GM23338 (cell line): ENCODE measurements at regions not wholly inside any gene's neighbourhood (a gene's known extent, or its start where the extent isn't known, plus 50 kb on each side); places are given as distances from the start of the nearest gene placed in this dataset.

Source experiments
- ATAC-seq: fragments of 200-7000 bp; cut with Tn5 transposase; 3 replicates; pipeline ENCODE4 v1.9.1; 2020
- DNase-seq: peaks from one replicate; pipeline ENCODE4 v3.0.0-alpha.2; 2015; ENCODE audit warnings: low spot score
- H2AFZ ChIP-seq: fragments of 200-600 bp; sonication (generic); 2 replicates; pipeline ENCODE4 v1.8.0; 2016; ENCODE audit warnings: antibody characterized with exemption, mild to moderate bottlenecking, moderate library complexity
- H3F3A ChIP-seq: fragments of 200-600 bp; sonication (generic); replicated peaks from 2 replicates; pipeline ENCODE4 v1.8.0; 2017; ENCODE audit warnings: antibody characterized with exemption, mixed run types, low read depth
- H3K27ac ChIP-seq: fragments of 200-600 bp; sonication (generic); 2 replicates; pipeline ENCODE4 v1.6.1; 2016; ENCODE audit warnings: low read depth
- H3K27me3 ChIP-seq: fragments of 200-600 bp; sonication (generic); 2 replicates; pipeline ENCODE4 v1.8.0; 2016; ENCODE audit warnings: mild to moderate bottlenecking, mixed run types, moderate library complexity; ENCODE audit not compliant: insufficient read depth
- H3K36me3 ChIP-seq: fragments of 200-600 bp; sonication (generic); 2 replicates; pipeline ENCODE4 v1.8.0; 2016; ENCODE audit warnings: mild to moderate bottlenecking; ENCODE audit not compliant: insufficient read depth
- H3K4me1 ChIP-seq: fragments of 200-600 bp; sonication (generic); 2 replicates; pipeline ENCODE4 v1.8.0; 2016; ENCODE audit warnings: mild to moderate bottlenecking, moderate library complexity; ENCODE audit not compliant: insufficient read depth
- H3K4me2 ChIP-seq: fragments of 200-600 bp; sonication (generic); 2 replicates; pipeline ENCODE4 v1.7.1; 2017; ENCODE audit warnings: mixed run types
- H3K4me3 ChIP-seq: fragments of 200-600 bp; sonication (generic); 2 replicates; pipeline ENCODE4 v1.6.1; 2016; ENCODE audit warnings: mixed run types
- H3K79me2 ChIP-seq: fragments of 200-600 bp; sonication (generic); replicated peaks from 2 replicates; pipeline ENCODE4 v1.8.0; 2017; ENCODE audit warnings: mild to moderate bottlenecking; ENCODE audit not compliant: insufficient read depth
- H3K9me2 ChIP-seq: fragments of 200-600 bp; sonication (generic); 2 replicates; pipeline ENCODE4 v1.8.0; 2017; ENCODE audit not compliant: insufficient read depth
- H4K20me1 ChIP-seq: fragments of 200-600 bp; sonication (generic); replicated peaks from 2 replicates; pipeline ENCODE4 v1.8.0; 2017; ENCODE audit warnings: mild to moderate bottlenecking; ENCODE audit not compliant: insufficient read depth
- H3K27ac Mint-ChIP-seq: 2 replicates; pipeline ENCODE4 v1.8.0; 2020; ENCODE audit warnings: inconsistent platforms, mild to moderate bottlenecking, moderate library complexity, mixed read lengths
- H3K27me3 Mint-ChIP-seq: 3 replicates; pipeline ENCODE4 v1.8.0; 2022; ENCODE audit warnings: low read depth, mild to moderate bottlenecking, moderate library complexity, mixed read lengths, inconsistent platforms; ENCODE audit not compliant: insufficient read depth, poor library complexity
- H3K36me3 Mint-ChIP-seq: 3 replicates; pipeline ENCODE4 v1.8.0; 2021; ENCODE audit warnings: low read depth, mild to moderate bottlenecking, inconsistent platforms, moderate library complexity, mixed read lengths
- H3K4me1 Mint-ChIP-seq: 3 replicates; pipeline ENCODE4 v1.8.0; 2020; ENCODE audit warnings: mild to moderate bottlenecking, inconsistent platforms, mixed read lengths
- H3K4me3 Mint-ChIP-seq: 3 replicates; pipeline ENCODE4 v1.8.0; 2021; ENCODE audit warnings: moderate library complexity, mild to moderate bottlenecking, inconsistent platforms, mixed read lengths
- H3K9me3 Mint-ChIP-seq: 3 replicates; pipeline ENCODE4 v1.8.0; 2020; ENCODE audit warnings: moderate library complexity, mild to moderate bottlenecking, inconsistent platforms, mixed read lengths
- CREB1 ChIP-seq: fragments of 250-450 bp; sonication (Bioruptor Pico); IDR thresholded peaks from 2 replicates; pipeline ENCODE4 v1.5.0; 2020; ENCODE audit warnings: low read depth, mild to moderate bottlenecking, moderate library complexity
- CTCF ChIP-seq, 2 experiments: fragments of 200-600 bp in 1 of 2; sonication (generic) in 1 of 2; conservative IDR thresholded peaks; 2 replicates each; pipeline versions ENCODE4 v1.5.1 to v1.6.1; 2016 to 2017; ENCODE audit warnings: antibody characterized with exemption in 2 of 2, low read depth in 2 of 2, mild to moderate bottlenecking in 2 of 2, moderate library complexity in 1 of 2
- ETS1 ChIP-seq: IDR thresholded peaks from 2 replicates; pipeline ENCODE4 v1.6.1; 2016; ENCODE audit warnings: antibody characterized with exemption
- EZH2 ChIP-seq: fragments of 200-600 bp; sonication (generic); IDR thresholded peaks from one replicate; pipeline ENCODE4 v1.8.0; 2017; ENCODE audit warnings: antibody characterized with exemption, mild to moderate bottlenecking, low read depth; ENCODE audit not compliant: unreplicated experiment
- EZH2phosphoT487 ChIP-seq: fragments of 200-600 bp; sonication (generic); IDR thresholded peaks from one replicate; pipeline ENCODE4 v1.8.1; 2018; ENCODE audit warnings: antibody characterized with exemption; ENCODE audit not compliant: unreplicated experiment
- JUNB ChIP-seq: IDR thresholded peaks from one replicate; pipeline ENCODE4 v1.6.1; 2016; ENCODE audit warnings: antibody characterized with exemption; ENCODE audit not compliant: unreplicated experiment
- NANOG ChIP-seq: IDR thresholded peaks from 2 replicates; pipeline ENCODE4 v1.6.1; 2016; ENCODE audit warnings: antibody characterized with exemption, borderline replicate concordance
- POLR2AphosphoS5 ChIP-seq: IDR thresholded peaks from 2 replicates; pipeline ENCODE4 v1.6.1; 2016; ENCODE audit warnings: antibody characterized with exemption, low read depth
- STAT1 ChIP-seq: IDR thresholded peaks from one replicate; pipeline ENCODE4 v1.6.1; 2016; ENCODE audit warnings: antibody characterized with exemption; ENCODE audit not compliant: unreplicated experiment
- ZNF331 ChIP-seq: fragments of 250-450 bp; sonication (Bioruptor Pico); IDR thresholded peaks from 2 replicates; pipeline ENCODE4 v1.5.0; 2020; ENCODE audit warnings: low read depth, mild to moderate bottlenecking, moderate library complexity

GRCh38 chr11:80188076-80188627, 747.3 kb upstream of the TENM4 start:
- no peak for ATAC-seq
- peak; percentile 32 for DNase-seq
- H3K9me2 ChIP-seq, result peaks cover 9% of the 10 kb centered on the region

GRCh38 chr11:80186692-80187091, 745.9 kb upstream of the TENM4 start:
- H3K4me3 ChIP-seq, result no peak overlapping the region
- Mint-ChIP-seq H3K9me3 (no peaks in the 10 kb centered on the region; the same call in 2 of the 3 replicates), H3K4me1 (peaks cover 10% of the 10 kb centered on the region), H3K4me3 (no peak overlapping the region), H3K36me3 (no peaks in the 10 kb centered on the region), H3K27ac (no peak overlapping the region), H3K27me3 (peaks cover 3% of the 10 kb centered on the region)
- H3K27me3 ChIP-seq, result no peaks in the 10 kb centered on the region
- no peaks in the 10 kb centered on the region for H3K79me2 ChIP-seq
- TF ChIP-seq CREB1 (no peak), NANOG (no peak)
- H4K20me1 ChIP-seq, result no peaks in the 10 kb centered on the region
- no peak overlapping the region for H2AFZ ChIP-seq
- no peak for DNase-seq
- H3K4me2 ChIP-seq, result no peak overlapping the region
- H3F3A ChIP-seq, result no peaks in the 10 kb centered on the region
- ATAC-seq, result no peak
- no peak overlapping the region for H3K27ac ChIP-seq
- H3K36me3 ChIP-seq, result no peaks in the 10 kb centered on the region
- peaks cover 17% of the 10 kb centered on the region for H3K9me2 ChIP-seq
- H3K4me1 ChIP-seq, result peaks cover 16% of the 10 kb centered on the region

More at GRCh38 chr11:80188076-80188627, 747.3 kb upstream of the TENM4 start:
- Mint-ChIP-seq H3K4me1 (peaks cover 10% of the 10 kb centered on the region), H3K27ac (no peak overlapping the region), H3K27me3 (peaks cover 3% of the 10 kb centered on the region), H3K9me3 (no peaks in the 10 kb centered on the region; the same call in 2 of the 3 replicates), H3K36me3 (no peaks in the 10 kb centered on the region), H3K4me3 (no peak overlapping the region)
- H3K36me3 ChIP-seq, result no peaks in the 10 kb centered on the region
- no peak overlapping the region for H3K4me3 ChIP-seq
- no peaks in the 10 kb centered on the region for H3F3A ChIP-seq
- no peaks in the 10 kb centered on the region for H4K20me1 ChIP-seq
- H3K27me3 ChIP-seq, result no peaks in the 10 kb centered on the region
- peaks cover 16% of the 10 kb centered on the region for H3K4me1 ChIP-seq
- no peak overlapping the region for H2AFZ ChIP-seq
- TF ChIP-seq ZNF331 (no peak), EZH2phosphoT487 (no peak), JUNB (no peak), ETS1 (no peak), POLR2AphosphoS5 (no peak), STAT1 (no peak)
- H3K27ac ChIP-seq, result no peak overlapping the region
- no peak overlapping the region for H3K4me2 ChIP-seq
- no peaks in the 10 kb centered on the region for H3K79me2 ChIP-seq

- Mint-ChIP-seq H3K27me3 (peaks cover 8% of the 10 kb centered on the region), H3K36me3 (0 out of 3 replicates have a peak, but pooled peaks cover 3% of the 10 kb centered on the region), H3K9me3 (peaks cover 6% of the 10 kb centered on the region; the same call in 1 of the 3 replicates), H3K4me3 (no peak overlapping the region), H3K4me1 (no peaks in the 10 kb centered on the region), H3K27ac (no peak overlapping the region)
- H3K27ac ChIP-seq, result no peak overlapping the region
- no peaks in the 10 kb centered on the region for H3K4me1 ChIP-seq
- DNase-seq (no peak), ATAC-seq (no peak)
- H3K4me3 ChIP-seq, result no peak overlapping the region
- H3K27me3 ChIP-seq, result no peaks in the 10 kb centered on the region
- H3K4me2 ChIP-seq, result no peak overlapping the region
- no peaks in the 10 kb centered on the region for H3F3A ChIP-seq
- peaks cover 8% of the 10 kb centered on the region for H3K9me2 ChIP-seq
- H2AFZ ChIP-seq, result peak overlapping the region; percentile 83; the same call in 1 of the 2 replicates
- TF ChIP-seq CREB1 (no peak), EZH2 (no peak), CTCF (conservative IDR thresholded peaks at IDR 0.05; ENCODE audit: low read depth in 2 of 2) (no peak), POLR2AphosphoS5 (no peak), EZH2phosphoT487 (no peak)
- H3K36me3 ChIP-seq, result no peaks in the 10 kb centered on the region
- H4K20me1 ChIP-seq, result no peaks in the 10 kb centered on the region
- no peaks in the 10 kb centered on the region for H3K79me2 ChIP-seq
Measured at GRCh38 chr11:80182901-80183300, 742.1 kb upstream of the TENM4 start.
